GM19035 (cell line): ENCODE measurements at regions not wholly inside any gene's neighbourhood (a gene's known extent, or its start where the extent isn't known, plus 50 kb on each side); places are given as distances from the start of the nearest gene placed in this dataset.

Source experiments
- ATAC-seq: cut with Tn5 transposase; IDR thresholded peaks from one replicate; pipeline ENCODE4 v1.9.1; 2021; ENCODE audit not compliant: unreplicated experiment

DNA sequence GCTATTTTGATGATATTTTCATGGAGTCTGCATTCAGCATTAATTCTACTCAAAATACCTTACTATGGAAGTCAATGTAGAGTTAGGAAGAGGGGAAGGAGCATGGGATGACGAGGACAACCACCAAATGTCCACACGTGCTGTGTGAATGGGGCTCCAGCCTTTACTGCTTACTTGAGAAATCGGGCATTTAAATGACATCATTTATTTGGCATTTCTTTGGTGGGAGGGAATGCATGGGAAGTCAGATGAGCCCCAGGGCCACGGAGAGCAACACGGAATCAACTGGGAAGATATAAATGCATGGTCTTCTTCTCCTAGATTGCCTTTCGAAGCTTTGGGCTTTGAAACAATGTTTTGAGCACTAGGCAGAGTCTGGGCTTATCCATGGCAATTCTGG is 458.5 kb upstream of the KLF4 start:
- ATAC-seq, result no peak

DNA sequence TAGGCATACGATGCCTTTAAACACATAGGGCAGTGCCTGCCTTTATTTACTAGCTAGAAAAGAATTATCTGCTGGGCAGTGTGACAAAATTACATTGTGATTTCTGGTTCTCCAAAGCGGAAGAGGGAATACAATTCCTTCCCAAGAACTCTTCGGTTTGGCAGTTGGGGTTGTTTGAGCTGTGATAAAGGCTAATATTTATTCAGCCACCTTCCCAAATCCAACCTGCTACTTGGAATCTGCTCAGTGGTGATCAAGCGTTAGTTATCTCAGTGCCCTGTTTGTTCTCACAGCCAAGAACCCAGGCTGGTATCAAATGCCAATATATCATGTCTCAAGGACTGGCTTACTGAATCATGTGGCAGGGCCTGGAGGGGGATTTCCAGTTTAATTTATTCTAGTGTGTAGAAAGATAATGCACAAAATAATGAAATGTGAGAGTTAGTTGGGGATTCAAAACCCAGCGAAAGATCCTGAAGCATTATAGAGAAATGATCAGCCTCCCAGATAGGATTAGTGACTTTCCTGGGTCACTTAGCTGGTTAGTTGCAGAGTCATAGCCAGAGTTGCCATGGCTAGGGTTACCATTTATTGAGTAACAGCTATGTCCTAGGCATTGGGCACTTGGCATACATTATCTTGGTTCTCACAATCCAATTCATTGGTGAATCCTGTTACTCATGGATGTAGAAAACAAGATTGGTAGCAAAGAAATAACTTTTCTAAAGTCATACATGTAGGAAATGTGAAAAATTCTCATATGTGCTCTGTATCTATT is 457.0 kb upstream of the KLF4 start:
- no peak for ATAC-seq

DNA sequence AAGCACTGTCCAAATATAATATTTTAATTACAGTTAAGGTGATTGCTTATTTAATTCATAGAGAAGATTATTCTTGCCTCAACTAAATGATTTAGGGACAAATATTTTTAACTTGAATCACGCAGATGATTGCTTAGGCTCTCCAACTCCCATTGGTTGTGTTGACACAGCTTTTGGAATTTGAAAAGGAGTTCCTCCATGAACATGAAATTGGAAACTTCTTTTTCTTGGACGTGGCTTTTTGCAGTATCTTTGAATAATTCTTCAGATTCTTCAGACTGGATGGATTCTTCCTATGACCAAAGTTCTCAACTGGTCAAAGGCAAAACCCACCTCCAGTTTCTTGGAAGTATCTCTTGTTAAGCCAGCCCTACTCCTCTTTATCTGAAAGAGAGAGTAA is 456.4 kb upstream of the KLF4 start:
- no peak for ATAC-seq

DNA sequence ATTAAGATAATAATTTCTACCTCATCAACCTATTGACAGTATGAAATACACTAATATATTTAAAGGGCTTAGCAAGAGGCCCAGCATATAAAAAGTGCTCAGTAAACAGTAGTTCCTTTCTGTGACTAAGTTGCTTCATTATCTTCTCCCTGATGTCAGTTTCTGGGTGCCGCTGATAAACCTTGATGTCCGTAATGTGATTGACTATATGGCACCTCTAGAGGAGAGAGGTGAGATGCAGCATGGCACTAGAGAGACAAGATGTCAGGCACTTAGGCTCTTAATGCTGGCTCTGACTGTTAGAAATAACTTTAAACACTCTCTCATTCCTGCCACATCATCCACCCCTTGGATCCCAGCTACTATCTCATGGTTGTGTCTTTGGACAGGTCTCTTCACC is 455.9 kb upstream of the KLF4 start:
- ATAC-seq, result no peak

DNA sequence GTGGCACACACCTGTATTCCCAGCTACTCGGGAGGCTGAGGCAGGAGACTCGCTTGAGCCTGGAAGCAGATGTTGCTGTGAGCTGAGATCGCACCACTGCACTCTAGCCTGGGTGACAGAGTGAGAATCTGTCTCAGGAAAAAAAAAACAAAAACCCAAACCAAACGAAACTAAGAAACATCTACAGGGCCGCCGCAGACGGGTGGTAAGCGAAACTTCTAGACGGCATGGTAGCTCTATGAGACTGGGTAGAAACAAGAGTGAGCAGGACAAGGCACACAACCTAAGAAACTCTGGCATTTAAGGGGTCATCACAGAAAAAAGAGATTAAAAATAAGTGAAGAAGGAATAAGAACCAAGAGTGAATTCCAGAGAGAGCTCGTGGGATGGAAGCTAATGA is 454.8 kb upstream of the KLF4 start:
- no peak for ATAC-seq

DNA sequence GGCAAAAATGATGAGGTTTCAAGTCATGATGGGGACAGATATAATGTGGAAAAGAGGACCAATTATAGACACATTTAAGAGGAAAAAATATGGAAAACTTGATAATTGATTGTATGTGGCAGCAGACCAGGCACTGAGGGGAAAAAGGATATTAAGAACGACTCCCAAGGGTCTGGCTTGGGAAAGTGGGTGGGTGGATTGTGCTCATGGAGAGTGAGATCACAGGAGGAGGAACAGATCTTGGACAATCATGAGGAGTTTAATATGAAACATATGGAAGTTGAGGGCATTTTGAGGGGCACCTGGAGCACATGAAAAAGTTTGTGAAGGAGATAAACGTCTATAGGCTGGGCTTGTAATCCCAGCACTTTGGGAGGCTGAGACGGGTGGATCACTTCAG is 454.3 kb upstream of the KLF4 start:
- ATAC-seq, result no peak

DNA sequence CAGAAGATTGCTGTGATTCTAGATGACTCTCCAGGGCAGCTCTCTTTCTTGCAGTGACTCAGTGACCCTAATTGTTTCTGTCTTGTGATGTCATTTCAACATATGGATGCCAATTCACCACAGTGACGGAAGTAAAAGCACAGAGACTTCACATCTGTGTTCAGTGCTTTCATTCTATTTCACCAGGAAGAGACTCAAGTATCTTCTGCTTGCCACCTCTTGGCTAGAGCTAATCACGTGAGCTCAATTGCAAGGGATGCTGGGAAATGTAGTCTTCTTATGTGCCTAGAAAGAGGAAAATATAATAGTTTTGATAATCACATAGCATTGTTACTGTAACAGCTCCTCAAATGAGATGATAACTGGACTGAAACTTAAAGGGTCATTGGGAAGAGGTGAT is 453.3 kb upstream of the KLF4 start:
- no peak for ATAC-seq

DNA sequence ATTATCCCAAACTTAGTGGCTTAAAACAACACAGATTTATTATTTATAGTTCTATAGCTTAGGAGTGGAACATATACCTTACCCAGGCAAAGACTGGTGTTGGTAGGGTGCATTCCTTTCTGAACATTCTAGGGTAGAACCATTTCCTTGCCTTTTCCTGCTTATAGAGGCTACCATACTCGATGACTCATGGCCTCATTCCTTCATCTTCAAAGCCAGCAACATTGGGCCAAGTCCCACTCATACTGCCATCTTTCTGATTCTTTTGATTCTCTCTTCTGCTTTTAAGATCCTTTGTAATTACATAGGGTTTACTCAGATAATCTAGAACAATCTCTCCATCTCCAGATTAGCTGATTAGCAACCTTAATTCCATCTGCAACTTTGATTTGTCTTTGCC is 452.7 kb upstream of the KLF4 start:
- no peak for ATAC-seq

DNA sequence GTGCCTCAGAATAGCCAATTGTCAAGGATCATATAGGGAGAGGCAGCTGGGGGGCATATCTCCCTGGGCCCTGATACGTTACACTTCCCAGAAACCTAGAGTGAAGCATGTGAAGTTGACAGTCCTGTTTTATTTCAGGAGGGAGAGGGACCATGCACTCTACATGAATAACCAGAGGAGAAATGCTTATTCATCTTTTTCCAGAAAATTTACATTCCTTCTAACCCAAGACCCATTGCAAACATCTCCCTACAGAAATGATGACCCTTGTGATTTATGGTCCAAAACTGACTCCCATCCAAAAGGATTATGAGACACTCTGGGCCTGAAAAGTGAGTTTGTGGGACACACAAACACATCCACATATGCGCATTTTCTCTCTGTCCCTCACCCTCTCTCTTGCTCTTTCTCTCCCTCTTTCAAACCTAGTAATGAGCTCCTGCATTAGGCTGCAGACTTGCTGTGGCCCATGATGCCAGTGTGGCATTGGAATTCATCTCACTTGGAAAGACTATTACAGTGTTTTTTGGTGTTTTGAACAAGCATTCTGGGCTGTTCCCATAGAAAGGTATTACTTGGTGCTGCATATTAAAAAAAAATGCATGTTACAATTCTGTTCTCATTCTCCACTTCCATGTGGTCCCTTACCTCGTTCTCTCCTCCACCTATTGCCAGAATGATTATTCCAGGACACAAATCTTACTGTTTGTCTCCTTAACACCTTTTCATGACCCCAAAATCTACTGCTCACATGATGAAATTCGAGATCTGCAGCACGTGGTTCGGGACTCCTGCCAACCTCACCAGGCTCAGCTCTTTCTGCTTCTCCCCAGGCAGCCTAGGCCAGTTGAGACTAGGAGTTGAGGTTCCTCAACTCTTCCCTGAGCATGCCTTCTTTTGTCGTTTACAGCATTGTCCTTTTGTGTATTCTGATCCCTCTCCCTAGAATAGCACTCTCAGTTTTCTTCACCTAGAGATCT is 451.3 kb upstream of the KLF4 start:
- no peak for ATAC-seq

DNA sequence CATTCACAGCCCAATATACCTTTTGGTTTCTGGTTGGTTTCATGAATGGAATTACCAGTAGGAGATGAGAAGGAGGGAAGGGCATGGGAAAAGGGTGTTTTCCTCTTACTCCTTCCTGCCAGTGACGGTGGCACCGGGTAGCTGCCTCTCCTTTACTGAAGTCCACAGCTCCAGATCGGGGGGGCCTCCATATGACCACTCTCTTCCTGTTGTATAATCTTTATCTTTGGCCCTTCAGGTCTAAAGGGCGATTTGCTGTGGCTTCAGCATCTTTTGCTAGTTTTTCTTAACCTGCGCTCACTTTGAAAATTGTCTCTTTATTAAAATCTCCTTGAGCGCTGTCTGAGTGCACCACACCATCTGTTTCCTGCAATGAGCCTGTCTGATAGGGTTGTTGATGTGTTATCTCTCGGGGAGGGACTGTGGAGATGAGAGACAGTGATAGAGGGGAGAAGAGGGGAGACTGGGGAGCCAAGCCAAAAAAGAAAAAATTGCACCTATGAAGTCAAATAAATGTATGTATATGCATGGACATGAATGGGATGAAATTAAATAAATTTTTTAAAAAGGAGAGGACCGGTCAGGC is 449.3 kb upstream of the KLF4 start:
- no peak for ATAC-seq

DNA sequence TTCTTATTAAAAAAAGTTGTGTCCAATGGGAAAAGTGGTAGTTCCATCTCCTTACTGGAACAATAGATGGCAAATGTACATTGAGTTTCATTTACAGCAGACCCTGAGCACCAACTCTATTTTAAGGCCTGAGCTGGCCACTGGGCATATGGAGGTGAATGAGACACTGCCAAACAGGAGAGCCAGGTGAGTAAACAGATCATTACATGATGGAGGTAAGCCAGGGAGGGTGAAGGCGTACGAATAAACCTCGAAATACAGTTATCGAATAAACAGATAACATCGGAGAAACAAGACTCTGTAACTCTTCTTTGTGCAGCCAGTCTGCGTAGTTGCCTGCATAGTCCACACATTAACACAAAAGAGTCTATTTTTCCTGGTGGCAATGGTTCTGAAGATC is 446.4 kb upstream of the KLF4 start:
- ATAC-seq, result no peak

DNA sequence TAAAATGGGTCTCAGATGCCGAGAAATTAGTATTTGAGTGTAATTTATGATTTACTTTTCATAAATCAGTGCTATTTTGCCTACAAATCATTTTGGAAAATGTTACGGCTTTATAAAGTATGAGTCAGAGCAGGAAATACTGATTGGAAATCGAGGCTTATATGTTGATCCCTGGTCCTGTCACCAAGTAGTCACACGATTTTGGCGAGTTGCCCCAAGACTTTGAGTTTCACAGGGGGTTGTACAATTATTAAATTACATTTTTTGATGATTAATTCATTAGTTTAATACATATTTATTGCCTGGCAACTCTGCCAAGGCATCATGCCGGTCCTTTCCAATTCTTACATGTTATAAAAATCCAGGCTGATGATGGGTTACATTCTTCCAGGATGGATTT is 443.9 kb upstream of the KLF4 start:
- ATAC-seq, result no peak

DNA sequence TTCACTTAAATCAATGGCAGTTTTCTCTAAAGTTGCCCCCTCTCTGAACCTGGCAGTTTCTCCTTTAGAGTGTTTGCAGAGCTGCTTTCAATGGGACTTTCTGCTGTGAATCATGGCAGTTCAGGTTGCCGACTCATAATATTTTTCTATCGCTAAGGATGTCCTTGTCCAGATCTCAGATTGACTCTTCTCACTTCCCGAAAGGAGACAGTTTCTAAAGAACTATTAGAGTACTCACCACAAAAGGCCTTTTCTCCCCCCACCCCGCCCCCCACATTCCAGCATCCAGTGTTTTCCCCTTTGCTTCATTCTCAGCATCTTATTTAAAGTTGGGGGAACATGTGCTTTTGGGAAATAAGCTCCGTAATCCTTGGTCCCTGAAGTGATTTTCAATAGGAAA is 443.5 kb upstream of the KLF4 start:
- no peak for ATAC-seq

DNA sequence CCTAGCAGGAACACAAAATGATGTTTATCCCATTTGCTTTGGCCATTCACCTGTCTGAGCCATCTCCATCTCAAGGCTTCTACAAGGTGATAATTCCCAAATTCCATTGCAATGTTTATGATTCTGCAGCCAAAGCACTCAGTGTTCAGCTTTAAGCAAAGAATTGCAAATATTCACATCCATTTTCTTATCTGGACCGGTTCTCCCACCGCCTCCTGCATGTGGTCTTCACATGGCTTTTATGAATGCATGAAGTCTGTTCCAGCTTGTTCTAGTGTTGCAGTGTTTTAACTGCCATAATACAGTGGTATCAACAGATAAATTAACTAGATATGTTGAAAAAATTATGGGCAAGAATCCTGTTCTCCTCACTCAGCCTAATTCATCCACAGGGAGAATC is 443.0 kb upstream of the KLF4 start:
- no peak for ATAC-seq

DNA sequence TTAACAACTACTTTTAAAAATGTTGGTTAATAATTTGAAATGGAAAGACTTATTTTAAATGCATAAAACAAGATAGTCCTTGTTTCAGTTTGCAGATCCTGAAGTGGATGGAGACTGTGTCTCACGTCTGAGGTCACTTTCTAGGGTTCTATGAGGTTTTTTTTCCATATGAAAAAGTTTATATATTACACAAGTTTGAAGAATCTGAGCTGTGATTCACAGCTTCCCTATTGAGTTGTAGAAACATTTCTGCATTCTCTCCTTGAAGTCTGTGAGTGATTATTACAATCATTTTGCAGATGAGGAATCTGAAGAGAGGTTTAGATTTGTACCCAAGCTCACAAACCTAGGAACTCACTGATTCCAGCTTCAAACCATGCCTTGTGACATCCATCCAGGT is 442.5 kb upstream of the KLF4 start:
- no peak for ATAC-seq

DNA sequence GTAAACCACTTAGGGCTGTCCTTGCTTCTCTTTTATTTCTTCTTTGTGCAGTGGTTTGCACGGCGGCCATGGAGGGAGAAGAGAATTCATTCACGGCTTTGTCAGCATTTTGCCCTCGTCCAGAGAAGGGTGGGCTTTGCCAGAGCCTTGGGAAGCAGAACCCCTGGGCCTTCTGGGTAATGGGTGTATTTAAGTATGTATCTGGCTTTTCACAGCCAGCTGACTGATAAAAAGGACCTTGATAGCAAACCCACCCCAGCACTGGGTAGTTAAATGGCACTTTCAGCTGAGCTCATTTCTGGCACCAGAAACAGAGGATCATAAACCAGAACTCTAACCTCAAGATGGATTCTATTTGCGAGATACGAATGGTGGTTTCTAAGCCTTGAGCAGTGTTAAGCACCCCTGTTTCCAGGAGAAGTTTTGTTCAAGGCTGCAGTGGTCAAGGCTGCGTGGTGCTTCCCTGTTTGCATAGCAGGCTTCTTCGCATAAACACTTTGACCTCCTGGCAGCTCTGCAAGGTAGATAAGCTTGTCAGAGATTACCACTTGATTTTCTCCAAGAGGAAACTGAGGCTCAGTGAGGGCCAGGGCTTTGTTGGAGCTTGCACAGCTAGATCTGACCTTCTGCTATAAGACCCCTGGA is 441.6 kb upstream of the KLF4 start:
- ATAC-seq, result no peak

DNA sequence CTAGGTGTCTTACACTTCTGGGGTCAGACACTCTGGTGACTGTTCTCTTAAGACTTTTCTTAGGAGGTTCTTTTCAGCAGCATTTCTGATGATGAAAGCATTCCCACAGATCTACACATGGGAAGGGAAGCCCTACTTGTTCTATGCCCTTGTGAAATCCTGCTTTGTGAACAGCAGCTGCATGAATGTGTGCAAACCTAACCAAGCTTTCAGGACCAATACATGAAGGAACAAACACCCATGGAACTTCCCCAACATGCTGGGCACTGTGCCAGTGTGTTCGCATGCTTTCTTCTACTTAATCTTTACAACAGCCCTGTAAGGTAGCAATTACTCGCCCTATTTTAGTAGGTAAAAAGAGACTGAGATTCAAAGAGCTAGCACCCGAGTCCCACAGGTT is 439.9 kb upstream of the KLF4 start:
- no peak for ATAC-seq

DNA sequence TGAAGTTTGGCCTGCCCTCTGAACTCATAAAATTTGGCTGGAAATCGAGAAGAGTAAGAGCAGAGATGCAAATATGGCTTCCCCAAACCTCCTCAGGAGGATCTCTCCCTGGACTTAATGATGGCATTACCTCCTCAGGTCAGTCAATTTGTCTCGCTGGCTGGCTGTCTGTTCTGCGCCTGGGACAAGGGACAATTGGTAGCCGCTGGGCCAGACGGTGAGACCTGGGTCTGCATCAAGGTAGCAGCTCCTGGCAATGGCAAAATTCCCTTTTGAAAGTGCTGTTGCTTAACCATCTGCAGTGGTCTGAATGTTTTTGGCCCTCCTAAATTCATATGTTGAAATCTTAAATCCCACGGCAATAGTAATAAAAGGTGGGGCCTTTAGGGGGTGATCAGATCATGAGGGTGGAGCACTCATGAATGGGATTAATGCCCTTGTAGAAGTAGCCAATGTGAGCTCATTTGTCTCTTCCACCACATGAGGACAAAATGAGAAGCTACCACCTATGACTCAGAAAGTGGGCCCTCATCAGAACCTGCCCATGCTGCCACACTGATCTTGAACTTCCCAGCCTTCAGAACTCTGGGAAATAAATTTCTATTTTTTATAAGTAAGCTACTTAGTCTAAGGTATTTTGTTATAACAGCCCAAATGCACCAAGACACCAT is 439.3 kb upstream of the KLF4 start:
- ATAC-seq, result no peak

DNA sequence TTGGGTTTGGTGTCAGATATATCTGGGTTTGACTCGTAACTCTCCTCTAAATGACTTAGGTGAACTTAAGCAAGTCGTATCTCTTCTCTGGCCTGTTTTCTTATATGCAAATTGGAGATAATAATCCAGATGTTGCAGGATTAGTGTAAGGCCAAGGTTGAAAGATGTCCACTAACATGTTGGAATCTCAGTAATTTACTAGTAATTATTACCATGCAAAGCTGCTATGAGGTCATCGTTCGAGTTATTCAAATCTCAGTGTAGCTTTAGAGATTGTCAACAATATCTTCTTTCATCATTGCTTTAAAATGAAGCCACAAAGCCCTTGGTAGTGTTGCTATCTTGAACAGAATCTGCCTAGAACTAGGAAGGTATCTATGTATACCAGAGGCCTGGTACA is 437.7 kb upstream of the KLF4 start:
- ATAC-seq, result no peak

DNA sequence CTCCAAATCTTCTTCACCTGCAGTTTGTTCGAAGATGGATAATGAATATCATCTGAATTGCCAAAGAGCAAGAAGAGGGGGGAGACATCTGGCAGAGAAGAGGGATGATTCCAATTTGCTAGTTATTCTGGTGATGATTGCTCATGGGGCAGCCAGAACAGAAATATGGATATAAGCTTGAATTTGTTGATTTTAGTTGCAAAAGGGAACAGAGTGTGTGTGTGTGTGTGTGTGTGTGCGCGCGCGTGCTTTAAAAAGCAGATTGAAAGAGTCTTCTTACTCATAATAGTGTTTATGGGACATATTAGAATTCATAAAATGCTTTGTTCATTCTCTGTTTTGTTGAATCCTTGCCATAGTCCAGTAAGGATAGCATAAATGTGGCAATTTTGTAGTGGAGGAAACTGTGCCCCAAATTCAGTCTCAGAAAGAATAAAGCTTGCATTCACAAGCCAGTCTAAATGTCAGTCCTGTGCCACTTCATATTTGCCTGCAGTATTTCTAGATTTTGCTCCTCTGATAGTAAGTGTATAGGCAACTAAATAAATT is 436.3 kb upstream of the KLF4 start:
- ATAC-seq, result no peak

DNA sequence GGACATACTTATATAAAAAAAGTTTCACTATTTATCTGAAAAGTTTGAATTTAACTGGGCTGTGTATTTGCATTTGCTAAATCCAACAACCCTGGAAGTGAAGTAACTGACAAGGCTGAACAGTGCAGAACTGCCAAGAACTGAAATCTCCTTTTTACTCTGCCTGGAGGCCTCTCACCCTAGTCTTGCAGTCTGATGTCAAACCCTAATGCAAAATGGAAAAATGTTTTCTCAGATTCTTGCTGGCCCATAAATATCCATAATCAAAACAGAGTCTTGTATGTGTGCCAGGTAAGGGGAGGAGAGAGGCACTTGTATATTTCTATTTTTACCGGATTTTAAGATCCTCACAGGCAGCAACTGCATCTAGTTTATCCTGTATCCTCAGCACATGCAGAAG is 432.7 kb upstream of the KLF4 start:
- ATAC-seq, result no peak
